Pulmonary artery endothelial cell (primary cell): ENCODE measurements at regions not wholly inside any gene's neighbourhood (a gene's known extent, or its start where the extent isn't known, plus 50 kb on each side); places are given as distances from the start of the nearest gene placed in this dataset.

ENCODE experiments used
- DNase-seq: peaks from one replicate; pipeline ENCODE4 v3.0.0-alpha.2; 2011; ENCODE audit warnings: low read depth, low spot score

GRCh38 chr7:21141476-21141875 is 286.4 kb upstream of the SP4 start:
- DNase-seq: no peak

GRCh38 chr7:21142081-21142480 is 285.8 kb upstream of the SP4 start:
- no peak for DNase-seq

GRCh38 chr7:21146642-21147423 is 281.1 kb upstream of the SP4 start:
- no peak for DNase-seq

- DNase-seq: no peak
Measured at GRCh38 chr7:21149809-21150208, 278.1 kb upstream of the SP4 start.

- no peak for DNase-seq
Measured at GRCh38 chr7:21154614-21155013, 273.3 kb upstream of the SP4 start.

GRCh38 chr7:21159506-21159905 is 268.4 kb upstream of the SP4 start:
- DNase-seq: no peak

GRCh38 chr7:21160401-21160800 is 267.5 kb upstream of the SP4 start:
- DNase-seq: no peak

- DNase-seq: no peak
Measured at GRCh38 chr7:21167942-21168341, 259.9 kb upstream of the SP4 start.

GRCh38 chr7:21169667-21170580 is 258.0 kb upstream of the SP4 start:
- no peak for DNase-seq

- DNase-seq: no peak
Measured at GRCh38 chr7:21172800-21173199, 255.1 kb upstream of the SP4 start.

- no peak for DNase-seq
Measured at GRCh38 chr7:21173436-21173835, 254.4 kb upstream of the SP4 start.

- no peak for DNase-seq
Measured at GRCh38 chr7:21175714-21176113, 252.2 kb upstream of the SP4 start.

- no peak for DNase-seq
Measured at GRCh38 chr7:21184942-21185652, 242.8 kb upstream of the SP4 start.

GRCh38 chr7:21185653-21186265 is 242.1 kb upstream of the SP4 start:
- no peak for DNase-seq

GRCh38 chr7:21191321-21192073 is 236.4 kb upstream of the SP4 start:
- no peak for DNase-seq

GRCh38 chr7:21192657-21193056 is 235.2 kb upstream of the SP4 start:
- no peak for DNase-seq

GRCh38 chr7:21193895-21194294 is 234.0 kb upstream of the SP4 start:
- DNase-seq: no peak

GRCh38 chr7:21194936-21195335 is 232.9 kb upstream of the SP4 start:
- DNase-seq: no peak

- DNase-seq: no peak
Measured at GRCh38 chr7:21198921-21199320, 229.0 kb upstream of the SP4 start.

GRCh38 chr7:21200503-21200902 is 227.4 kb upstream of the SP4 start:
- DNase-seq: no peak

- no peak for DNase-seq
Measured at GRCh38 chr7:21214657-21215056, 213.2 kb upstream of the SP4 start.
